NK-92 (cell line): ENCODE measurements at regions not wholly inside any gene's neighbourhood (a gene's known extent, or its start where the extent isn't known, plus 50 kb on each side); places are given as distances from the start of the nearest gene placed in this dataset.
"Not testable (repeated sequence)": the region's sequence is repeated elsewhere in the genome, so short reads cannot be mapped to it uniquely, and the experiment has no call there.

Experiments
- DNase-seq: peaks from one replicate; lab custom pipeline; 2025; ENCODE audit not compliant: unreplicated experiment; lab: John Stamatoyannopoulos, UW

GRCh38 chr1:843946-844345 lies 79.8 kb upstream of the SAMD11 start:
- DNase-seq = not testable (repeated sequence)

GRCh38 chr1:844472-845026 lies 79.2 kb upstream of the SAMD11 start:
- DNase-seq = no peak

GRCh38 chr1:845641-846040 lies 78.1 kb upstream of the SAMD11 start:
- DNase-seq = not testable (repeated sequence)

- DNase-seq = not testable (repeated sequence)
Measured at GRCh38 chr1:849873-850272, 73.8 kb upstream of the SAMD11 start.

- DNase-seq = not testable (repeated sequence)
Measured at GRCh38 chr1:850318-850717, 73.4 kb upstream of the SAMD11 start.

GRCh38 chr1:851398-851797 lies 72.3 kb upstream of the SAMD11 start:
- DNase-seq = not testable (repeated sequence)

GRCh38 chr1:851841-852240 lies 71.9 kb upstream of the SAMD11 start:
- not testable (repeated sequence) for DNase-seq

GRCh38 chr1:855202-855981 lies 68.3 kb upstream of the SAMD11 start:
- DNase-seq = not testable (repeated sequence)

GRCh38 chr1:856541-857057 lies 67.1 kb upstream of the SAMD11 start:
- DNase-seq = not testable (repeated sequence)

GRCh38 chr1:857926-858648 lies 65.6 kb upstream of the SAMD11 start:
- not testable (repeated sequence) for DNase-seq

GRCh38 chr1:858649-859041 lies 65.1 kb upstream of the SAMD11 start:
- DNase-seq = not testable (repeated sequence)

GRCh38 chr1:860941-861340 lies 62.8 kb upstream of the SAMD11 start:
- DNase-seq = not testable (repeated sequence)

GRCh38 chr1:861714-862113 lies 62.0 kb upstream of the SAMD11 start:
- no peak for DNase-seq

GRCh38 chr1:862601-863000 lies 61.1 kb upstream of the SAMD11 start:
- DNase-seq = not testable (repeated sequence)

GRCh38 chr1:865633-866032 lies 58.1 kb upstream of the SAMD11 start:
- not testable (repeated sequence) for DNase-seq

GRCh38 chr1:866095-866494 lies 57.6 kb upstream of the SAMD11 start:
- no peak for DNase-seq

GRCh38 chr1:866631-867299 lies 57.0 kb upstream of the SAMD11 start:
- not testable (repeated sequence) for DNase-seq

- DNase-seq = not testable (repeated sequence)
Measured at GRCh38 chr1:867550-867949, 56.2 kb upstream of the SAMD11 start.

- no peak for DNase-seq
Measured at GRCh38 chr1:869499-870244, 54.1 kb upstream of the SAMD11 start.
